ENCODE measurements at regions not wholly inside any gene's neighbourhood (a gene's known extent, or its start where the extent isn't known, plus 50 kb on each side); places are given as distances from the start of the nearest gene placed in this dataset.

- no peaks in the 10 kb centered on the region for H3K4me1 Mint-ChIP-seq (ENCODE audit: low read depth)
- no peak for TF ChIP-seq CTCF (IDR thresholded peaks at IDR 0.05)
- peaks cover 3% of the 10 kb centered on the region for H3K9me3 Mint-ChIP-seq (ENCODE audit: low read depth)
- no peak overlapping the region for H3K27ac Mint-ChIP-seq (ENCODE audit: unreplicated experiment)
- DNase-seq (ENCODE audit: low spot score) = no peak
- H3K36me3 Mint-ChIP-seq (ENCODE audit: low read depth) = no peaks in the 10 kb centered on the region
- no peak overlapping the region for H3K4me3 Mint-ChIP-seq (ENCODE audit: unreplicated experiment)
- H3K27me3 Mint-ChIP-seq (ENCODE audit: low read depth) = peaks cover 3% of the 10 kb centered on the region
Observed at GRCh38 chr5:29309359-29309758, 1884.1 kb upstream of the CDH6 start.

- H3K36me3 Mint-ChIP-seq (ENCODE audit: low read depth) = no peaks in the 10 kb centered on the region
- no peak overlapping the region for H3K27ac Mint-ChIP-seq (ENCODE audit: unreplicated experiment)
- no peak for DNase-seq (ENCODE audit: low spot score)
- H3K4me1 Mint-ChIP-seq (ENCODE audit: low read depth) = no peaks in the 10 kb centered on the region
- no peak for TF ChIP-seq CTCF (IDR thresholded peaks at IDR 0.05)
- H3K27me3 Mint-ChIP-seq (ENCODE audit: low read depth) = peaks cover 3% of the 10 kb centered on the region
- peaks cover 3% of the 10 kb centered on the region for H3K9me3 Mint-ChIP-seq (ENCODE audit: low read depth)
- H3K4me3 Mint-ChIP-seq (ENCODE audit: unreplicated experiment) = no peak overlapping the region
Observed at GRCh38 chr5:29307478-29307877, 1886.0 kb upstream of the CDH6 start.

GRCh38 chr5:29304545-29304944, 1888.9 kb upstream of the CDH6 start:
- no peaks in the 10 kb centered on the region for H3K4me1 Mint-ChIP-seq (ENCODE audit: low read depth)
- H3K27ac Mint-ChIP-seq (ENCODE audit: unreplicated experiment) = no peak overlapping the region
- DNase-seq (ENCODE audit: low spot score) = no peak
- peaks cover 6% of the 10 kb centered on the region for H3K9me3 Mint-ChIP-seq (ENCODE audit: low read depth)
- TF ChIP-seq CTCF (IDR thresholded peaks at IDR 0.05) = no peak
- peaks cover 3% of the 10 kb centered on the region for H3K27me3 Mint-ChIP-seq (ENCODE audit: low read depth)
- H3K36me3 Mint-ChIP-seq (ENCODE audit: low read depth) = no peaks in the 10 kb centered on the region
- H3K4me3 Mint-ChIP-seq (ENCODE audit: unreplicated experiment) = no peak overlapping the region

- Mint-ChIP-seq H3K9me3 (ENCODE audit: low read depth) (peaks cover 1% of the 10 kb centered on the region), H3K36me3 (ENCODE audit: low read depth) (no peaks in the 10 kb centered on the region), H3K27ac (ENCODE audit: unreplicated experiment) (no peak overlapping the region), H3K4me3 (ENCODE audit: unreplicated experiment) (no peak overlapping the region), H3K27me3 (ENCODE audit: low read depth) (no peaks in the 10 kb centered on the region), H3K4me1 (ENCODE audit: low read depth) (no peaks in the 10 kb centered on the region)
- peak; percentile 84 for DNase-seq (ENCODE audit: low spot score)
- TF ChIP-seq CTCF (IDR thresholded peaks at IDR 0.05) = no peak
Observed at GRCh38 chr5:29296548-29296947, 1896.9 kb upstream of the CDH6 start.

- Mint-ChIP-seq H3K27ac (ENCODE audit: unreplicated experiment) (no peak overlapping the region), H3K27me3 (ENCODE audit: low read depth) (no peaks in the 10 kb centered on the region), H3K36me3 (ENCODE audit: low read depth) (no peaks in the 10 kb centered on the region), H3K4me1 (ENCODE audit: low read depth) (no peaks in the 10 kb centered on the region), H3K4me3 (ENCODE audit: unreplicated experiment) (no peak overlapping the region), H3K9me3 (ENCODE audit: low read depth) (peaks cover 19% of the 10 kb centered on the region)
- TF ChIP-seq CTCF (IDR thresholded peaks at IDR 0.05) = no peak
- DNase-seq (ENCODE audit: low spot score) = no peak
Observed at GRCh38 chr5:29277642-29278041, 1915.8 kb upstream of the CDH6 start.
